Hepatocyte (in vitro differentiated cells): ENCODE measurements at regions not wholly inside any gene's neighbourhood (a gene's known extent, or its start where the extent isn't known, plus 50 kb on each side); places are given as distances from the start of the nearest gene placed in this dataset.

ENCODE experiments used
- DNase-seq: peaks from one replicate; pipeline ENCODE4 v3.0.0-alpha.2; 2016; ENCODE audit warnings: low spot score
- H2AFZ ChIP-seq: fragments of 200-600 bp; sonication (generic); 2 replicates; pipeline ENCODE4 v1.6.0; 2016; ENCODE audit warnings: antibody characterized with exemption, mild to moderate bottlenecking
- H3K27ac ChIP-seq: fragments of 200-600 bp; sonication (generic); 2 replicates; pipeline ENCODE4 v1.5.1; 2016; ENCODE audit warnings: mild to moderate bottlenecking
- H3K27me3 ChIP-seq: fragments of 200-600 bp; sonication (generic); 2 replicates; pipeline ENCODE4 v1.6.1; 2016
- H3K36me3 ChIP-seq: fragments of 200-600 bp; sonication (generic); replicated peaks from 2 replicates; pipeline ENCODE4 v1.5.1; 2016; ENCODE audit warnings: low read depth; ENCODE audit not compliant: insufficient read depth
- H3K4me1 ChIP-seq: fragments of 200-600 bp; sonication (generic); 2 replicates; pipeline ENCODE4 v1.5.1; 2016; ENCODE audit warnings: mild to moderate bottlenecking, moderate library complexity; ENCODE audit not compliant: insufficient read depth
- H3K4me2 ChIP-seq: fragments of 200-600 bp; sonication (generic); 2 replicates; pipeline ENCODE4 v1.6.0; 2016
- H3K4me3 ChIP-seq: fragments of 200-600 bp; sonication (generic); 2 replicates; pipeline ENCODE4 v1.5.1; 2016; ENCODE audit warnings: mild to moderate bottlenecking
- H3K79me2 ChIP-seq: fragments of 200-600 bp; sonication (generic); 2 replicates; pipeline ENCODE4 v1.6.0; 2017; ENCODE audit warnings: mild to moderate bottlenecking
- H3K9me2 ChIP-seq: fragments of 200-600 bp; sonication (generic); replicated peaks from 2 replicates; pipeline ENCODE4 v1.6.0; 2017; ENCODE audit warnings: mild to moderate bottlenecking; ENCODE audit not compliant: insufficient read depth
- H3K9me3 ChIP-seq: fragments of 200-600 bp; sonication (generic); 2 replicates; pipeline ENCODE4 v1.5.1; 2016; ENCODE audit warnings: low read depth, mild to moderate bottlenecking
- H4K20me1 ChIP-seq: fragments of 200-600 bp; sonication (generic); 2 replicates; pipeline ENCODE4 v1.6.0; 2016; ENCODE audit warnings: mild to moderate bottlenecking; ENCODE audit not compliant: insufficient read depth, poor library complexity, severe bottlenecking
- EZH2 ChIP-seq: fragments of 200-600 bp; sonication (generic); IDR thresholded peaks from 2 replicates; pipeline ENCODE4 v1.6.1; 2016; ENCODE audit warnings: antibody characterized with exemption, mild to moderate bottlenecking, borderline replicate concordance
- EZH2phosphoT487 ChIP-seq: fragments of 200-600 bp; sonication (generic); IDR thresholded peaks from one replicate; pipeline ENCODE4 v1.6.1; 2018; ENCODE audit warnings: antibody characterized with exemption, mild to moderate bottlenecking, low read depth, moderate library complexity; ENCODE audit not compliant: unreplicated experiment, severe bottlenecking
- WGBS: methylation state at CpG from one replicate; pipeline ENCODE4 v1.1.6; 2016; ENCODE audit warnings: low lambda C conversion rate; ENCODE audit errors: missing lambda C conversion rate; 5-methylcytosine and 5-hydroxymethylcytosine counted together
- TF ChIP-seq, protein P1 (sequence below): fragments of 200-600 bp; sonication (generic); IDR thresholded peaks from 2 replicates; pipeline ENCODE4 v1.5.1; 2016; ENCODE audit warnings: antibody characterized with exemption, mild to moderate bottlenecking; ENCODE audit not compliant: poor library complexity

GRCh38 chr2:139964721-139965440, 1184.7 kb upstream of the NXPH2 start:
- no peak for DNase-seq

GRCh38 chr2:139963863-139964355, 1183.7 kb upstream of the NXPH2 start:
- H3K27me3 ChIP-seq = no peaks in the 10 kb centered on the region
- no peaks in the 10 kb centered on the region for H3K79me2 ChIP-seq
- no peak overlapping the region for H3K4me3 ChIP-seq
- H3K4me1 ChIP-seq = no peaks in the 10 kb centered on the region
- H3K4me2 ChIP-seq = no peak overlapping the region
- no peak for DNase-seq
- WGBS = 93% methylated on average over 10 of the region's 10 CpGs
- TF ChIP-seq, protein P1, sequence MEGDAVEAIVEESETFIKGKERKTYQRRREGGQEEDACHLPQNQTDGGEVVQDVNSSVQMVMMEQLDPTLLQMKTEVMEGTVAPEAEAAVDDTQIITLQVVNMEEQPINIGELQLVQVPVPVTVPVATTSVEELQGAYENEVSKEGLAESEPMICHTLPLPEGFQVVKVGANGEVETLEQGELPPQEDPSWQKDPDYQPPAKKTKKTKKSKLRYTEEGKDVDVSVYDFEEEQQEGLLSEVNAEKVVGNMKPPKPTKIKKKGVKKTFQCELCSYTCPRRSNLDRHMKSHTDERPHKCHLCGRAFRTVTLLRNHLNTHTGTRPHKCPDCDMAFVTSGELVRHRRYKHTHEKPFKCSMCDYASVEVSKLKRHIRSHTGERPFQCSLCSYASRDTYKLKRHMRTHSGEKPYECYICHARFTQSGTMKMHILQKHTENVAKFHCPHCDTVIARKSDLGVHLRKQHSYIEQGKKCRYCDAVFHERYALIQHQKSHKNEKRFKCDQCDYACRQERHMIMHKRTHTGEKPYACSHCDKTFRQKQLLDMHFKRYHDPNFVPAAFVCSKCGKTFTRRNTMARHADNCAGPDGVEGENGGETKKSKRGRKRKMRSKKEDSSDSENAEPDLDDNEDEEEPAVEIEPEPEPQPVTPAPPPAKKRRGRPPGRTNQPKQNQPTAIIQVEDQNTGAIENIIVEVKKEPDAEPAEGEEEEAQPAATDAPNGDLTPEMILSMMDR = no peak
- no peak for TF ChIP-seq EZH2phosphoT487
- no peaks in the 10 kb centered on the region for H3K9me3 ChIP-seq
- H4K20me1 ChIP-seq = no peaks in the 10 kb centered on the region
- no peaks in the 10 kb centered on the region for H3K36me3 ChIP-seq
- peaks cover 2% of the 10 kb centered on the region for H3K9me2 ChIP-seq
- H3K27ac ChIP-seq = no peak overlapping the region
- H2AFZ ChIP-seq = no peak overlapping the region

More at GRCh38 chr2:139964721-139965440, 1184.7 kb upstream of the NXPH2 start:
- Histone ChIP-seq H3K4me3 (no peak overlapping the region), H3K27me3 (no peaks in the 10 kb centered on the region), H3K4me1 (no peaks in the 10 kb centered on the region), H2AFZ (no peak overlapping the region), H3K9me2 (peaks cover 2% of the 10 kb centered on the region), H3K9me3 (no peaks in the 10 kb centered on the region), H3K36me3 (no peaks in the 10 kb centered on the region), H3K4me2 (no peak overlapping the region), H3K27ac (no peak overlapping the region), H4K20me1 (no peaks in the 10 kb centered on the region), H3K79me2 (no peaks in the 10 kb centered on the region)
- no peak for TF ChIP-seq EZH2
- TF ChIP-seq EZH2phosphoT487 = no peak
- TF ChIP-seq, protein P1 = no peak
- 67% methylated on average over 3 of the region's 3 CpGs for WGBS

DNA sequence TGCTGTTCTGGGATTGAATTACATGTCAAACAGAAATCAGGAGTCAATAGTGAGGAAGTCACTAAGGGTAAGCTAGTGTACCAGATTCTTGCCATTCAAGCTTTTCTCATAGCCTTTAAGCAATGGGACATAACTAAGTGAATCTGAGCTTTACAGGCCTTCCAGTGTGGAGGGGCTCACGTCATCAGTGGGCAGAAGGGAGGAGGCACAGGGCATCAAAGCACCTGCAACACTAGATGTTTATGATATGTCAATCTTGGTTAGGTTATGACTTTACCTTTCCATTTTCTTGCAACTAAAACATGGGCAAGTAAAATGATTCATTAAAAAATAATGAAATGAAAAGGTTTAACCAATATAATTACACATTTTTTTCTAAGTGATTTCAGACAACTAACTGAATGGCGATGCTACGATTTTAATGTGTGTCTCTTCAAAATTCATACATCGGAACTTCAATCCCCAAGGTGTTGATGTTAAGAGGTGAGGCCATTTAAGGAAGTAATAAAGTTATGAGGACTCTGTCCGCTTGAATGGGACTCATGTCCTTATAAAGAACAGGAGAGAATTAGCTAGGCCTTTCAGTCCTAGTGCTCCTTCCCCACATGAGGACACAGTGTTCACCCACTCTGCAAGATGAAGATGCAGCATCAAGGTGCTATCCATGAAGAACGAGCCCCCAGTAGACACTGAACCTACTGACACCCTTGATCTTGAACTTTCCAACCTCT, 1169.2 kb upstream of the NXPH2 start:
- no peak overlapping the region for H3K27ac ChIP-seq
- no peaks in the 10 kb centered on the region for H3K36me3 ChIP-seq
- H2AFZ ChIP-seq = no peak overlapping the region
- no peaks in the 10 kb centered on the region for H3K79me2 ChIP-seq
- WGBS = 90% methylated on average over 6 of the region's 6 CpGs
- DNase-seq = no peak
- no peaks in the 10 kb centered on the region for H3K9me3 ChIP-seq
- H3K9me2 ChIP-seq = no peaks in the 10 kb centered on the region
- TF ChIP-seq, protein P1 = no peak
- TF ChIP-seq EZH2phosphoT487 (no peak), EZH2 (no peak)
- H3K4me3 ChIP-seq = no peak overlapping the region
- no peaks in the 10 kb centered on the region for H4K20me1 ChIP-seq
- no peaks in the 10 kb centered on the region for H3K4me1 ChIP-seq
- no peaks in the 10 kb centered on the region for H3K27me3 ChIP-seq
- H3K4me2 ChIP-seq = no peak overlapping the region
